ENCODE measurements at regions not wholly inside any gene's neighbourhood (a gene's known extent, or its start where the extent isn't known, plus 50 kb on each side); places are given as distances from the start of the nearest gene placed in this dataset.
"Not testable (repeated sequence)": the region's sequence is repeated elsewhere in the genome, so short reads cannot be mapped to it uniquely, and the experiment has no call there.

DNA sequence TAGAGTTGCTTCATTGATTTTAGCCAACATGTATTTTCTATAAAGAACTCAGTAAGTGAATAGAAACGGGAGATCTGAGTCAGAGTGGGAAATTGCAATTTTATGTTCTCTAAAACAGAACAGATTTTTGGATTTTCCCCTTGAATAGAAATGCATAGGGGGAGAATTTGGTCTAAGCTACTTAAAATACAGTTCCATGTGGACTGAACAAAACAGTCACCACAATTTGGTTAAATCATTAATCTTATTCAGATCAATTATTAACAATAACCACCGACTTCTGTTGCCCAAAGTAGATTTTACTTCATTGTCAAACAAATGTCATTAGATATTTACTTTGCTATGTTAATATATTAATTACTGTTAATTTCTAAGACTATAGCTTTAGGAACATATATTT, 107.7 kb downstream of the SCG2 start:
- Histone ChIP-seq H3K9me1 (ENCODE audit: control insufficient read depth, extremely low read depth, insufficient read depth, low read length) (no peaks in the 10 kb centered on the region), H3K4me2 (ENCODE audit: control insufficient read depth, extremely low read depth, insufficient read depth, low read depth, low read length) (no peak overlapping the region), H3K27me3 (ENCODE audit: control insufficient read depth, extremely low read depth, insufficient read depth, low read length) (no peaks in the 10 kb centered on the region), H3K9ac (ENCODE audit: control insufficient read depth, extremely low read depth, insufficient read depth, low read length) (no peak overlapping the region), H3K79me2 (ENCODE audit: control insufficient read depth, insufficient read depth, low read length) (no peaks in the 10 kb centered on the region), H3K36me3 (ENCODE audit: control insufficient read depth in 2 of 2, extremely low read depth in 1 of 2, insufficient read depth in 2 of 2, low read length in 2 of 2) (no peaks in the 10 kb centered on the region), H3K4me3 (ENCODE audit: control insufficient read depth in 2 of 3, extremely low read depth in 1 of 3, insufficient read depth in 2 of 3, low read depth in 1 of 3, low read length in 3 of 3) (no peak overlapping the region), H3K4me1 (ENCODE audit: control insufficient read depth, extremely low read depth, insufficient read depth, low read length) (no peaks in the 10 kb centered on the region), H2AFZ (ENCODE audit: control insufficient read depth, low read length) (no peak overlapping the region), H3K27ac (ENCODE audit: control insufficient read depth, insufficient read depth, low read length) (no peak overlapping the region), H4K20me1 (ENCODE audit: control insufficient read depth, extremely low read depth, insufficient read depth, low read length) (no peaks in the 10 kb centered on the region), H3K9me3 (ENCODE audit: control insufficient read depth, low read depth, low read length) (no peaks in the 10 kb centered on the region)
- FAIRE-seq (no peak), DNase-seq (ENCODE audit: low read depth, low spot score) (no peak)
- TF ChIP-seq EZH2 (IDR thresholded peaks at IDR 0.05; ENCODE audit: low read length) = no peak
- TF ChIP-seq, protein P1, sequence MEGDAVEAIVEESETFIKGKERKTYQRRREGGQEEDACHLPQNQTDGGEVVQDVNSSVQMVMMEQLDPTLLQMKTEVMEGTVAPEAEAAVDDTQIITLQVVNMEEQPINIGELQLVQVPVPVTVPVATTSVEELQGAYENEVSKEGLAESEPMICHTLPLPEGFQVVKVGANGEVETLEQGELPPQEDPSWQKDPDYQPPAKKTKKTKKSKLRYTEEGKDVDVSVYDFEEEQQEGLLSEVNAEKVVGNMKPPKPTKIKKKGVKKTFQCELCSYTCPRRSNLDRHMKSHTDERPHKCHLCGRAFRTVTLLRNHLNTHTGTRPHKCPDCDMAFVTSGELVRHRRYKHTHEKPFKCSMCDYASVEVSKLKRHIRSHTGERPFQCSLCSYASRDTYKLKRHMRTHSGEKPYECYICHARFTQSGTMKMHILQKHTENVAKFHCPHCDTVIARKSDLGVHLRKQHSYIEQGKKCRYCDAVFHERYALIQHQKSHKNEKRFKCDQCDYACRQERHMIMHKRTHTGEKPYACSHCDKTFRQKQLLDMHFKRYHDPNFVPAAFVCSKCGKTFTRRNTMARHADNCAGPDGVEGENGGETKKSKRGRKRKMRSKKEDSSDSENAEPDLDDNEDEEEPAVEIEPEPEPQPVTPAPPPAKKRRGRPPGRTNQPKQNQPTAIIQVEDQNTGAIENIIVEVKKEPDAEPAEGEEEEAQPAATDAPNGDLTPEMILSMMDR (optimal IDR thresholded peaks at IDR 0.05 in 1 of 3, IDR thresholded peaks at IDR 0.05 in 1 of 3, conservative IDR thresholded peaks at IDR 0.05 in 1 of 3; ENCODE audit: extremely low read depth in 1 of 3, insufficient read depth in 2 of 3, low read length in 3 of 3) = no peak
- dilution Hi-C loops (cut with MboI; ENCODE audit: extremely low pct_ligation_motif_present, low sequenced_read_pairs) = no loop called here

DNA sequence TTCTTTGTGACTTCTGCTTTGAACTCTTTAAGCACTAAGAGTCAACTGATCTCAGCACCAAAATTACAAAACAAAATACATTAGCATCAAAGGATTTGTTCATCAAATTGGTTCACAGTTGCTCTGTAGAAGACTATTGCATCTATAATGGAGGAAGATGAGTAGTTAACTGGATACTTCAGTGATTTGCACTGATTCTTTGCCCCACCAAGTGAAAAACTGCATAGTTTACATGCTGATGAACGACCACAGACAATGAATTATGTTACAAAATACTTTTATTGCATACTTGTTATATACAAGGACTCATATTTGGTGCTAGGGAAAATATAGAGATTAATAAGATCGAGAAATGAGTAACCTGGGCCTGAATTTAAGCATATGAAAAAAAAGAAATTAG, 107.2 kb downstream of the SCG2 start:
- H3K9ac ChIP-seq (ENCODE audit: control insufficient read depth, extremely low read depth, insufficient read depth, low read length) = no peak overlapping the region
- no peak for FAIRE-seq
- no peaks in the 10 kb centered on the region for H3K36me3 ChIP-seq (ENCODE audit: control insufficient read depth in 2 of 2, extremely low read depth in 1 of 2, insufficient read depth in 2 of 2, low read length in 2 of 2)
- no peak for DNase-seq (ENCODE audit: low read depth, low spot score)
- no peak overlapping the region for H2AFZ ChIP-seq (ENCODE audit: control insufficient read depth, low read length)
- H3K9me3 ChIP-seq (ENCODE audit: control insufficient read depth, low read depth, low read length) = no peaks in the 10 kb centered on the region
- no peak overlapping the region for H3K27ac ChIP-seq (ENCODE audit: control insufficient read depth, insufficient read depth, low read length)
- no peak overlapping the region for H3K4me2 ChIP-seq (ENCODE audit: control insufficient read depth, extremely low read depth, insufficient read depth, low read depth, low read length)
- no peaks in the 10 kb centered on the region for H3K9me1 ChIP-seq (ENCODE audit: control insufficient read depth, extremely low read depth, insufficient read depth, low read length)
- H3K79me2 ChIP-seq (ENCODE audit: control insufficient read depth, insufficient read depth, low read length) = no peaks in the 10 kb centered on the region
- H3K27me3 ChIP-seq (ENCODE audit: control insufficient read depth, extremely low read depth, insufficient read depth, low read length) = no peaks in the 10 kb centered on the region
- no peak for TF ChIP-seq EZH2 (IDR thresholded peaks at IDR 0.05; ENCODE audit: low read length)
- TF ChIP-seq, protein P1 (optimal IDR thresholded peaks at IDR 0.05 in 1 of 3, IDR thresholded peaks at IDR 0.05 in 1 of 3, conservative IDR thresholded peaks at IDR 0.05 in 1 of 3; ENCODE audit: extremely low read depth in 1 of 3, insufficient read depth in 2 of 3, low read length in 3 of 3) = no peak
- no peak overlapping the region for H3K4me3 ChIP-seq (ENCODE audit: control insufficient read depth in 2 of 3, extremely low read depth in 1 of 3, insufficient read depth in 2 of 3, low read depth in 1 of 3, low read length in 3 of 3)
- dilution Hi-C loops (cut with MboI; ENCODE audit: extremely low pct_ligation_motif_present, low sequenced_read_pairs) = no loop called here
- H3K4me1 ChIP-seq (ENCODE audit: control insufficient read depth, extremely low read depth, insufficient read depth, low read length) = no peaks in the 10 kb centered on the region
- no peaks in the 10 kb centered on the region for H4K20me1 ChIP-seq (ENCODE audit: control insufficient read depth, extremely low read depth, insufficient read depth, low read length)

DNA sequence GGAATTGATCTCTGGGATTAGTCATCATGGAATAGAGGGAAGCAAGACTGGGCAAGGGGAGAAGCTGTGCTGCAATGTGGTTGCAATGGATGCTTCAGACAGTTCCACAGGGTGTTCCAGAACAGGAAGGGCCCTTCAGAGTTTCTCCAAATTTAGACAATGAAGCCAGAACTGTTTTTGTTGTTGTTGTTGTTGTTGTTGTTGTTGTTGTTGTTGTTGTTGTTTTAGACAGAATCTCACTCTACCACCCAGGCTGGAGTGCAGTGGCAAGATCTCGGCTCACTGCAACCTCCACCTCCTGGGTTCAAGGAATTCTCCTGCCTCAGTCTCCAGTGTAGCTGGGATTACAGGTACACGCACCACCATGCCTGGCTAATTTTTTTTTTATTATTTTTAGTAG, 105.3 kb downstream of the SCG2 start:
- dilution Hi-C loops (cut with MboI; ENCODE audit: extremely low pct_ligation_motif_present, low sequenced_read_pairs); FAIRE-seq; H3K4me1 ChIP-seq (ENCODE audit: control insufficient read depth, extremely low read depth, insufficient read depth, low read length); H3K36me3 ChIP-seq (ENCODE audit: control insufficient read depth in 2 of 2, extremely low read depth in 1 of 2, insufficient read depth in 2 of 2, low read length in 2 of 2); H3K27ac ChIP-seq (ENCODE audit: control insufficient read depth, insufficient read depth, low read length); H4K20me1 ChIP-seq (ENCODE audit: control insufficient read depth, extremely low read depth, insufficient read depth, low read length); H3K9me1 ChIP-seq (ENCODE audit: control insufficient read depth, extremely low read depth, insufficient read depth, low read length); DNase-seq (ENCODE audit: low read depth, low spot score); H3K4me2 ChIP-seq (ENCODE audit: control insufficient read depth, extremely low read depth, insufficient read depth, low read depth, low read length); H3K9ac ChIP-seq (ENCODE audit: control insufficient read depth, extremely low read depth, insufficient read depth, low read length); H3K9me3 ChIP-seq (ENCODE audit: control insufficient read depth, low read depth, low read length); H3K27me3 ChIP-seq (ENCODE audit: control insufficient read depth, extremely low read depth, insufficient read depth, low read length); H3K4me3 ChIP-seq (ENCODE audit: control insufficient read depth in 2 of 3, extremely low read depth in 1 of 3, insufficient read depth in 2 of 3, low read depth in 1 of 3, low read length in 3 of 3); H3K79me2 ChIP-seq (ENCODE audit: control insufficient read depth, insufficient read depth, low read length); H2AFZ ChIP-seq (ENCODE audit: control insufficient read depth, low read length): not testable (repeated sequence)

Measured in keratinocyte (primary cell).